Activated naive CD4-positive, alpha-beta T cell treated with anti-CD3 and anti-CD28 coated beads for 36 hours (primary cell): ENCODE measurements at regions not wholly inside any gene's neighbourhood (a gene's known extent, or its start where the extent isn't known, plus 50 kb on each side); places are given as distances from the start of the nearest gene placed in this dataset.

Experiments used
- CTCF ChIA-PET: fragments of 350-600 bp; sonication (Branson Sonifier 250); formaldehyde crosslinking; loops from one replicate; lab custom pipeline; 2021; ENCODE audit warnings: antibody characterized with exemption; lab: Charles Lee
- DNase-seq: peaks from one replicate; pipeline ENCODE4 v3.0.0-alpha.2; 2020
- H3K27ac Mint-ChIP-seq: one replicate; pipeline ENCODE4 v1.8.0; 2021; ENCODE audit warnings: mild to moderate bottlenecking, mixed read lengths
- H3K27me3 Mint-ChIP-seq: one replicate; pipeline ENCODE4 v1.8.0; 2021; ENCODE audit warnings: low read depth, mixed read lengths
- H3K36me3 Mint-ChIP-seq: one replicate; pipeline ENCODE4 v1.8.0; 2021; ENCODE audit warnings: low read depth, mixed read lengths
- H3K4me1 Mint-ChIP-seq: one replicate; pipeline ENCODE4 v1.8.0; 2021; ENCODE audit warnings: low read depth, mixed read lengths
- H3K4me3 Mint-ChIP-seq: one replicate; pipeline ENCODE4 v1.8.0; 2021; ENCODE audit warnings: mild to moderate bottlenecking, moderate library complexity, mixed read lengths
- H3K9me3 Mint-ChIP-seq: one replicate; pipeline ENCODE4 v1.8.0; 2021; ENCODE audit warnings: mixed read lengths
- intact Hi-C: fragments of 100-400 bp; cut with micrococcal nuclease; formaldehyde crosslinking; loops from one replicate; pipeline ENCODE4 v1.15.1; 2023

DNA sequence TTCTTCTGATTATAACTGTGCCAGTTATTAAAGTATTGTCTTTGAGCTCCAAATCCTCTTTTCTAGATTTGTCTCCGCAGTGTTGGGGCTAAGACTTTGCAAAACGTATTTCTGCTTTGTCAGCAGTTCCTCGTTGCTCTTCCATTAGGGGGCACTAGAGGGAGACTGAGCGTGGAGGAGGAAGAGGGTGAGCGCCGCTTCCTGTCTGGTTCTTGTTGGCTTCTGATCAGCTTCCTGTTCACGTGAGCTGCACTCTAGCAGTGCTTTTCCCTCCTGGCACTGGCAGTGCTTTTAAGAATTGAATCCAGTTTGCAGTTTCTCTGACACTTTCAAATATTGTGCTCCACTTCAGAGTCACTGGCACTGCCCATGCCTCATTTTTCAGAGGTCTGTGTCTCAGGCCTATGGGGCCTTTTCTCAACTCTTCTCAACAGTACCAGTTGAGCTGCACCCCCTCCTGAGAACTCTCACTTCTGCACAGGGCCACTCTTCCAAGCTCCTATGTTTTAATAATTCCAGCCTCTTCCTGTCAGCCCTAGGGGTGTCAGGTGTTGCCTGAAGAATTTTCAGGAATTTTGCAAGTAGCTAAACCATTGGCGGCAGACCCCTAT is 54.4 kb upstream of the LCORL start:
- DNase-seq = peak; percentile 54
- Mint-ChIP-seq H3K4me1 (peaks cover 7% of the 10 kb centered on the region), H3K27ac (no peak overlapping the region), H3K9me3 (peaks cover 8% of the 10 kb centered on the region), H3K4me3 (no peak overlapping the region), H3K36me3 (no peaks in the 10 kb centered on the region), H3K27me3 (peaks cover 21% of the 10 kb centered on the region)
- intact Hi-C loops = loop anchor here (1.0 to 10.0 kb wide), 2 partner anchors 289 to 517 kb away; no protein-coding TSS in a partner anchor
- CTCF ChIA-PET = interaction anchor here (0.7 to 1.1 kb wide), 8 partner anchors 9 to 284 kb away, joined by 3 to 4 read pairs (median 3); no protein-coding TSS in a partner anchor

GRCh38 chr4:18071894-18072293 is 50.3 kb upstream of the LCORL start:
- peaks cover 7% of the 10 kb centered on the region for H3K4me1 Mint-ChIP-seq
- H3K27me3 Mint-ChIP-seq = peaks cover 37% of the 10 kb centered on the region
- DNase-seq = no peak
- no peak overlapping the region for H3K27ac Mint-ChIP-seq
- no peaks in the 10 kb centered on the region for H3K36me3 Mint-ChIP-seq
- CTCF ChIA-PET = interaction anchor here (1.0 kb wide), 1 partner anchor 12 kb away, joined by 6 read pairs; no protein-coding TSS in a partner anchor
- H3K4me3 Mint-ChIP-seq = no peak overlapping the region
- intact Hi-C loops = loop anchor here (10.0 kb wide), 1 partner anchor 293 kb away; no protein-coding TSS in a partner anchor
- peaks cover 8% of the 10 kb centered on the region for H3K9me3 Mint-ChIP-seq
